GM06990 (cell line): ENCODE measurements at regions not wholly inside any gene's neighbourhood (a gene's known extent, or its start where the extent isn't known, plus 50 kb on each side); places are given as distances from the start of the nearest gene placed in this dataset.

Source experiments
- DNase-seq: peaks from one replicate; pipeline ENCODE4 v3.0.0-alpha.2; 2011; ENCODE audit not compliant: insufficient read length; ENCODE audit errors: extremely low read depth
- H3K27me3 ChIP-seq: replicated peaks from 2 replicates; pipeline ENCODE4 v1.6.0; 2011; ENCODE audit warnings: low read length; ENCODE audit not compliant: control insufficient read depth, insufficient read depth
- H3K36me3 ChIP-seq: 2 replicates; pipeline ENCODE4 v1.5.1; 2011; ENCODE audit warnings: low read length; ENCODE audit not compliant: control insufficient read depth, insufficient read depth
- H3K4me3 ChIP-seq: replicated peaks from 2 replicates; pipeline ENCODE4 v1.5.1; 2011; ENCODE audit warnings: low read depth, mild to moderate bottlenecking, control low read depth, low read length
- CTCF ChIP-seq: IDR thresholded peaks from 2 replicates; pipeline ENCODE4 v1.5.1; 2011; ENCODE audit warnings: low read length, control low read depth, mild to moderate bottlenecking, inconsistent platforms; ENCODE audit not compliant: insufficient read depth, poor library complexity, severe bottlenecking

- DNase-seq, result no peak
- Histone ChIP-seq H3K4me3 (no peak overlapping the region), H3K36me3 (no peaks in the 10 kb centered on the region), H3K27me3 (no peaks in the 10 kb centered on the region)
- TF ChIP-seq CTCF, result no peak
Measured at GRCh38 chr5:179422213-179422855, 77.1 kb upstream of the ADAMTS2 start.

- no peak for TF ChIP-seq CTCF
- Histone ChIP-seq H3K4me3 (no peak overlapping the region), H3K36me3 (no peaks in the 10 kb centered on the region), H3K27me3 (no peaks in the 10 kb centered on the region)
- DNase-seq, result no peak
Measured at GRCh38 chr5:179421144-179421901, 76.1 kb upstream of the ADAMTS2 start.

GRCh38 chr5:179420476-179420875 is 75.2 kb upstream of the ADAMTS2 start:
- Histone ChIP-seq H3K36me3 (no peaks in the 10 kb centered on the region), H3K27me3 (no peaks in the 10 kb centered on the region), H3K4me3 (no peak overlapping the region)
- no peak for DNase-seq
- no peak for TF ChIP-seq CTCF

- TF ChIP-seq CTCF, result no peak
- H3K36me3 ChIP-seq, result no peaks in the 10 kb centered on the region
- H3K27me3 ChIP-seq, result no peaks in the 10 kb centered on the region
- no peak for DNase-seq
- no peak overlapping the region for H3K4me3 ChIP-seq
Measured at GRCh38 chr5:179418972-179419371, 73.7 kb upstream of the ADAMTS2 start.

- no peak for DNase-seq
- Histone ChIP-seq H3K36me3 (no peaks in the 10 kb centered on the region), H3K4me3 (no peak overlapping the region), H3K27me3 (no peaks in the 10 kb centered on the region)
- TF ChIP-seq CTCF, result no peak
Measured at GRCh38 chr5:179417696-179418095, 72.4 kb upstream of the ADAMTS2 start.

- no peaks in the 10 kb centered on the region for H3K36me3 ChIP-seq
- TF ChIP-seq CTCF, result no peak
- H3K27me3 ChIP-seq, result no peaks in the 10 kb centered on the region
- no peak overlapping the region for H3K4me3 ChIP-seq
- DNase-seq, result no peak
Measured at GRCh38 chr5:179417016-179417415, 71.8 kb upstream of the ADAMTS2 start.
